Right lobe of liver (tissue), 6 donors: ENCODE measurements at regions not wholly inside any gene's neighbourhood (a gene's known extent, or its start where the extent isn't known, plus 50 kb on each side); places are given as distances from the start of the nearest gene placed in this dataset.

ENCODE experiments used
- ATAC-seq, 4 donors: fragments of 200-7000 bp; cut with Tn5 transposase; one replicate each; pipeline ENCODE4 v1.9.1; 2020; ENCODE audit warnings: mild to moderate bottlenecking in 4 of 4, moderate library complexity in 4 of 4
- DNase-seq, 3 donors: peaks; one replicate each; pipeline ENCODE4 v3.0.0-alpha.2; 2020
- H3K27ac ChIP-seq, 3 donors: fragments of 200-600 bp; one replicate each; pipeline ENCODE4 v1.8.0; 2022
- H3K27me3 ChIP-seq, 2 donors: fragments of 200-600 bp; one replicate each; pipeline ENCODE4 v1.8.0; 2022
- H3K36me3 ChIP-seq, 4 donors: fragments of 200-600 bp; sonication (generic) in 1 of 4; one replicate each; pipeline versions ENCODE4 v1.5.1 to v1.8.0; 2017 to 2022; ENCODE audit warnings: control low read depth in 1 of 4
- H3K4me1 ChIP-seq, 4 donors: fragments of 200-600 bp; sonication (generic) in 1 of 4; one replicate each; pipeline versions ENCODE4 v1.5.1 to v1.8.0; 2017 to 2022; ENCODE audit warnings: control low read depth in 1 of 4
- H3K4me3 ChIP-seq, 3 donors: fragments of 200-600 bp; one replicate each; pipeline ENCODE4 v1.8.0; 2022
- H3K9me3 ChIP-seq, 4 donors: fragments of 200-600 bp; sonication (generic) in 1 of 4; one replicate each; pipeline versions ENCODE4 v1.5.1 to v1.8.0; 2017 to 2022; ENCODE audit warnings: control low read depth in 1 of 4
- CTCF ChIP-seq, 4 donors: fragments of 200-600 bp in 3 of 4; fragments of 450-650 bp in 1 of 4; IDR thresholded peaks; one replicate each; pipeline versions ENCODE4 v1.5.1 to v1.8.0; 2016 to 2022; ENCODE audit warnings: antibody characterized with exemption in 4 of 4, mild to moderate bottlenecking in 2 of 4
- POLR2A ChIP-seq: fragments of 450-650 bp; IDR thresholded peaks from one replicate; pipeline ENCODE4 v1.6.1; 2017; ENCODE audit warnings: antibody characterized with exemption, mild to moderate bottlenecking
- WGBS: methylation state at CpG from one replicate; pipeline ENCODE4 v1.1.6; 2018; ENCODE audit warnings: low coverage, low lambda C conversion rate; ENCODE audit not compliant: insufficient coverage; ENCODE audit errors: missing lambda C conversion rate; 5-methylcytosine and 5-hydroxymethylcytosine counted together
- intact Hi-C, 2 donors: fragments of 100-400 bp; cut with DNase I; formaldehyde crosslinking; loops; one replicate each; pipeline versions ENCODE4 v1.11.2 to v1.14.1; 2022
- donor health status: DM: no; HTN: yes; CAD: no.
- donor health status: DM: no; HTN: no; CAD: no.
- donor health status: DM: no; HTN: no; CAD: no.
- donor health status: DM: no; HTN: yes; CAD: no.
- donor health status: DM: no; HTN: yes; CAD: no.

- WGBS = 85% methylated on average over 5 of the region's 5 CpGs
- intact Hi-C loops = no loop called here
- no peaks in the 10 kb centered on the region for H3K36me3 ChIP-seq
- no peak overlapping the region for H3K4me3 ChIP-seq
- H3K9me3 ChIP-seq = no peaks in the 10 kb centered on the region
- no peak overlapping the region for H3K27ac ChIP-seq
- no peaks in the 10 kb centered on the region for H3K4me1 ChIP-seq
- no peak for DNase-seq
- H3K27me3 ChIP-seq = no peaks in the 10 kb centered on the region
- ATAC-seq = no peak
- no peak for TF ChIP-seq POLR2A
- no peak for TF ChIP-seq CTCF (IDR thresholded peaks at IDR 0.05)
Measured at GRCh38 chr4:24033626-24034025, 143.8 kb upstream of the PPARGC1A start.

- intact Hi-C loops = no loop called here
- DNase-seq (no peak), ATAC-seq (peak; percentile 48 to 66 (median 54))
- TF ChIP-seq POLR2A (no peak), CTCF (IDR thresholded peaks at IDR 0.05) (peak; percentile 28 to 30 (median 28))
- no peak overlapping the region for H3K4me3 ChIP-seq
- H3K27ac ChIP-seq = no peak overlapping the region
- no peaks in the 10 kb centered on the region for H3K27me3 ChIP-seq
- no peaks in the 10 kb centered on the region for H3K36me3 ChIP-seq
- H3K4me1 ChIP-seq = no peaks in the 10 kb centered on the region
- 63% methylated on average over 2 of the region's 2 CpGs for WGBS
- H3K9me3 ChIP-seq = no peaks in the 10 kb centered on the region
Measured at GRCh38 chr4:24032371-24032989, 142.6 kb upstream of the PPARGC1A start.

GRCh38 chr4:24026596-24026995, 136.7 kb upstream of the PPARGC1A start:
- TF ChIP-seq CTCF (IDR thresholded peaks at IDR 0.05) (no peak), POLR2A (no peak)
- no peak overlapping the region for H3K4me3 ChIP-seq
- H3K27me3 ChIP-seq = no peaks in the 10 kb centered on the region
- DNase-seq = no peak
- H3K4me1 ChIP-seq = peaks cover 0 to 7% (median 0%) of the 10 kb centered on the region in 4 donors
- no peak overlapping the region for H3K27ac ChIP-seq
- intact Hi-C loops = no loop called here
- no peak for ATAC-seq
- 83% methylated on average over 4 of the region's 4 CpGs for WGBS
- no peaks in the 10 kb centered on the region for H3K9me3 ChIP-seq
- H3K36me3 ChIP-seq = no peaks in the 10 kb centered on the region

GRCh38 chr4:24024605-24025004, 134.8 kb upstream of the PPARGC1A start:
- peak; percentile 82 to 96 (median 82) for ATAC-seq
- H3K27ac ChIP-seq = no peak overlapping the region

More at GRCh38 chr4:24024605-24025004, 134.8 kb upstream of the PPARGC1A start:
- no peaks in the 10 kb centered on the region for H3K9me3 ChIP-seq
- TF ChIP-seq CTCF (IDR thresholded peaks at IDR 0.05) (no peak), POLR2A (no peak)
- no peak for DNase-seq
- no peaks in the 10 kb centered on the region for H3K36me3 ChIP-seq
- H3K4me3 ChIP-seq = no peak overlapping the region
- H3K4me1 ChIP-seq = peaks cover 0 to 7% (median 0%) of the 10 kb centered on the region in 4 donors
- intact Hi-C loops = no loop called here
- WGBS = 53% methylated on average over 3 of the region's 4 CpGs
- no peaks in the 10 kb centered on the region for H3K27me3 ChIP-seq
